Tibial artery (tissue), 4 donors: ENCODE measurements at regions not wholly inside any gene's neighbourhood (a gene's known extent, or its start where the extent isn't known, plus 50 kb on each side); places are given as distances from the start of the nearest gene placed in this dataset.

Experiments
- DNase-seq, 2 donors: peaks; one replicate each; pipeline ENCODE4 v3.0.0-alpha.2; 2019
- H3K27ac ChIP-seq, 2 donors: fragments of 200-600 bp; sonication (generic) in 1 of 2; 1 replicate in 1 of 2; 2 replicates in 1 of 2; pipeline ENCODE4 v1.5.1; 2018 to 2019; ENCODE audit warnings: mild to moderate bottlenecking in 1 of 2
- H3K27me3 ChIP-seq, 2 donors: fragments of 200-600 bp; sonication (generic) in 1 of 2; one replicate each; pipeline versions ENCODE4 v1.5.1 to v1.6.0; 2016 to 2019
- H3K36me3 ChIP-seq, 3 donors: fragments of 200-600 bp; sonication (generic) in 2 of 3; one replicate each; pipeline ENCODE4 v1.5.1; 2016 to 2019; ENCODE audit warnings: mild to moderate bottlenecking in 2 of 3
- H3K4me1 ChIP-seq, 4 donors: fragments of 200-600 bp; sonication (generic) in 2 of 4; 1 replicate in 3 of 4; 2 replicates in 1 of 4; pipeline ENCODE4 v1.5.1; 2016 to 2019
- H3K4me3 ChIP-seq, 2 donors: fragments of 200-600 bp; sonication (generic) in 1 of 2; 1 replicate in 1 of 2; 2 replicates in 1 of 2; pipeline ENCODE4 v1.5.1; 2018 to 2019; ENCODE audit warnings: mild to moderate bottlenecking in 2 of 2
- H3K9me3 ChIP-seq, 3 donors: fragments of 200-600 bp; sonication (generic) in 1 of 3; one replicate each; pipeline ENCODE4 v1.5.1; 2016 to 2019
- intact Hi-C: fragments of 100-400 bp; cut with DNase I; formaldehyde crosslinking; loops from one replicate; pipeline ENCODE4 v1.15.0; 2023; ENCODE audit warnings: low total_unique reads
- TF ChIP-seq, protein P1 (sequence below), 2 experiments: fragments of 200-600 bp in 1 of 2; fragments of 450-650 bp in 1 of 2; IDR thresholded peaks; one replicate each; pipeline ENCODE4 v1.5.1; 2017 to 2019; ENCODE audit warnings: antibody characterized with exemption in 2 of 2, mild to moderate bottlenecking in 1 of 2, moderate library complexity in 1 of 2

DNA sequence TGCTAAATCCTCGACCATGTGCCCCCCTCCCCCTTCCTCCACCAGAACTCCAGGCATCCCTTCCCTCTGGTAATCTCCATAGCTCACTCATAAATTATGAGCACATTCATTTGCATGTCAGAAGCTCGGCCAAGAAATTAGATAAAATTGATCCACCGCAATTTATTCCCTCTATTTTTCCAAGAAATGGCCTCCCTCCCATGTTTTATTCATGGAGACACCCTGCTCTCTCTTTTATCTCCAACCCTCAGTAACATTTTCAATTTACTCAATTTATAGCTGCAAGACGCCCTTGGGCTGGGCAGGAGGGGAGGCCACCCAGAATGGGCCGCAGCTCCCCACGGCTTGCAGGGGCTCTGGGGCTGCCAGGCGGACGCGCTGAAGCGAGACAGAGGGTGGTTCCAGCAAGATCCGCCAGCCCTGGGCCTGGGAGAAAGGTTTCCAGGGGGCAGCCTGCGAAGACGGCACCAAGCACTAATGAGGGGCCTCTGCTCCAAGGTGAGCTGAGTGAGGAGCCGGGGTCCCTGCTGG, 54.7 kb upstream of the ZNF423 start:
- peaks cover 0 to 4% of the 10 kb centered on the region in 2 donors for H3K27me3 ChIP-seq
- H3K27ac ChIP-seq = no peak overlapping the region
- no peak overlapping the region for H3K4me3 ChIP-seq
- no peaks in the 10 kb centered on the region for H3K36me3 ChIP-seq
- H3K4me1 ChIP-seq = no peaks in the 10 kb centered on the region
- intact Hi-C loops = no loop called here
- no peak for DNase-seq
- peaks cover 0 to 4% (median 0%) of the 10 kb centered on the region in 3 donors for H3K9me3 ChIP-seq
- TF ChIP-seq, protein P1, sequence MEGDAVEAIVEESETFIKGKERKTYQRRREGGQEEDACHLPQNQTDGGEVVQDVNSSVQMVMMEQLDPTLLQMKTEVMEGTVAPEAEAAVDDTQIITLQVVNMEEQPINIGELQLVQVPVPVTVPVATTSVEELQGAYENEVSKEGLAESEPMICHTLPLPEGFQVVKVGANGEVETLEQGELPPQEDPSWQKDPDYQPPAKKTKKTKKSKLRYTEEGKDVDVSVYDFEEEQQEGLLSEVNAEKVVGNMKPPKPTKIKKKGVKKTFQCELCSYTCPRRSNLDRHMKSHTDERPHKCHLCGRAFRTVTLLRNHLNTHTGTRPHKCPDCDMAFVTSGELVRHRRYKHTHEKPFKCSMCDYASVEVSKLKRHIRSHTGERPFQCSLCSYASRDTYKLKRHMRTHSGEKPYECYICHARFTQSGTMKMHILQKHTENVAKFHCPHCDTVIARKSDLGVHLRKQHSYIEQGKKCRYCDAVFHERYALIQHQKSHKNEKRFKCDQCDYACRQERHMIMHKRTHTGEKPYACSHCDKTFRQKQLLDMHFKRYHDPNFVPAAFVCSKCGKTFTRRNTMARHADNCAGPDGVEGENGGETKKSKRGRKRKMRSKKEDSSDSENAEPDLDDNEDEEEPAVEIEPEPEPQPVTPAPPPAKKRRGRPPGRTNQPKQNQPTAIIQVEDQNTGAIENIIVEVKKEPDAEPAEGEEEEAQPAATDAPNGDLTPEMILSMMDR (IDR thresholded peaks at IDR 0.05) = no peak

DNA sequence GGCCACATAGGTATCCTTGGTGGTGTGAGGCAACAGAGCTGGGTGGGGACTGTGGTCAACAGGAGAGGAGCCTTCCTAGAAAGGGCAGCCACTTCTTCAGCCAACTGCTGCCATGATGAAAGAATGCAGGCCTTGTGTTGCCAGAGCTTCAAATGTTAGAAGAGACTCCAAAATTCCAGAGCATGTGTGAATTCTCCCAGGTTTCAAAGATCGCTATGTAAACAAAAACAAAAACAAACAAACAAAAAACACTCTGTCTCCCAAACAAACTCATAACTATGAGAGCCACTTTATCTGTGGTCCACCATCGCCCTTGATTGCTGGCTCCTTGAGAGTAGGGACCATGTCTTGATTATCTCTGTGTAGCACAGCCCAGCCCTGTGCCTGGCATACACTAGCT, 55.5 kb upstream of the ZNF423 start:
- no peak for DNase-seq
- Histone ChIP-seq H3K36me3 (no peaks in the 10 kb centered on the region), H3K27me3 (peaks cover 0 to 4% of the 10 kb centered on the region in 2 donors), H3K4me3 (no peak overlapping the region), H3K9me3 (peaks cover 0 to 4% (median 0%) of the 10 kb centered on the region in 3 donors), H3K27ac (no peak overlapping the region), H3K4me1 (no peaks in the 10 kb centered on the region)
- TF ChIP-seq, protein P1 (IDR thresholded peaks at IDR 0.05) = no peak
- intact Hi-C loops = no loop called here

DNA sequence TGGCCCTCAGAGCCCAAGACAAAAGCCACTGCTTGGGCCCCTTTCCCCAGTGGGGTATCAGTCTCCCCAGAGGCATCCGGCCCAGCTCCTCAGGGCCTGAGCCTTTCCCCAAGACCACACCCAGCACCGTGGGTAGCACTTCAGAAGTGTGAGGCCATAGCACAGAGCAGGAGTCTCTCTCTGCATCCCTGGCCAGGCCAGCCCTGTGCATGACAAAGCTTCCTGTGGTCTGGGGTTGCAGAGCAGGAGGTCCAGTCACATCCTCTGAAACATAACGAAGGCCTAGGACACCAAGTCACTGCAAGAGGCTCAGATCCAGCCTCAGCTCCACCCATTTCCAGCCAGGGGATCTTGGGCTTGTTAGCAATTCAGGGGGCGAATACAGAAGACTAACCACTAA, 56.8 kb upstream of the ZNF423 start:
- no peak for DNase-seq
- intact Hi-C loops = no loop called here
- peaks cover 0 to 4% (median 0%) of the 10 kb centered on the region in 3 donors for H3K9me3 ChIP-seq
- H3K4me3 ChIP-seq = no peak overlapping the region
- H3K4me1 ChIP-seq = no peaks in the 10 kb centered on the region
- no peaks in the 10 kb centered on the region for H3K36me3 ChIP-seq
- TF ChIP-seq, protein P1 (IDR thresholded peaks at IDR 0.05) = no peak
- peaks cover 0 to 4% of the 10 kb centered on the region in 2 donors for H3K27me3 ChIP-seq
- no peak overlapping the region for H3K27ac ChIP-seq

DNA sequence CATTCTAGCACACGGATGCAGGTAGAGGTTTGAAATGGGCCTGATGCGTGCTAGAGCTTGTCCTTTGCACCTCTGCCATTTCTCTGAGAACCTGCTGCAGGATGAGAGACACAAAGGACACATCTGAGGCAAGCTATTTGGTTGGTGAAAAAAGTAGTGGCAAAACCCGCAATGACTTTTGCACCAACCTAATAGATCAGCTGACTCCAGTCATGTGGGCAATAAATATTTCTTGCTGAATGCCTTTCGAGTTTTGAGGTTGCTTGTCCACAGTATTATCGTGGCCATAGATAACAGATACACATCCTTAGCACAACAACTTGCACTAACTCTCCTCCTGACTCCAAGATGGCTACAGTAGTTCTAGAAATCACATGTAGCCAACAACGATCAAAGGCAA, 57.8 kb upstream of the ZNF423 start:
- no peak for DNase-seq
- TF ChIP-seq, protein P1 (IDR thresholded peaks at IDR 0.05) = no peak
- Histone ChIP-seq H3K4me1 (no peaks in the 10 kb centered on the region), H3K4me3 (no peak overlapping the region), H3K27ac (no peak overlapping the region), H3K36me3 (no peaks in the 10 kb centered on the region), H3K27me3 (peaks cover 0 to 4% of the 10 kb centered on the region in 2 donors), H3K9me3 (peaks cover 0 to 4% (median 0%) of the 10 kb centered on the region in 3 donors)
- intact Hi-C loops = no loop called here

DNA sequence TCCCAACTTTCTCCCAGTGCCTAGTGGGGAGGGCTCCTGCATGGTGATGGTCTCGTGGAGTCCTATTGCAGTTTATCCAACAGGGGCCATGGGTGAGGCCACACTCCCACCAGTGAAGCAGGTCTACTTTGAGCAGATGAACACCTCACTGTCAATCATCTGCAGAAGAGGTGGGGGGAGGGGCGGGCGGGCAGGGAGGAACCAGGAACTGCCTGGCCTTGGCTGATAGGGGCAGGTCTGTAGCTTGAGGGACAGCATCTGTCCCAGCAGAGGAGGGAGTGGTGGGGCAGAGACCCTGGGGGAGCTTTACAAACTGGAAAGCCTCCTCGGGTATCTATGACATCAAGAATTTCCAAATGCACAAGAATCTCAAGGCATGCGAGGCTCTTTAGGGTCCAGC, 58.7 kb upstream of the ZNF423 start:
- TF ChIP-seq, protein P1 (IDR thresholded peaks at IDR 0.05) = no peak
- H3K27me3 ChIP-seq = peaks cover 0 to 4% of the 10 kb centered on the region in 2 donors
- H3K27ac ChIP-seq = no peak overlapping the region
- DNase-seq = no peak
- intact Hi-C loops = no loop called here
- H3K36me3 ChIP-seq = no peaks in the 10 kb centered on the region
- H3K9me3 ChIP-seq = peaks cover 0 to 4% (median 0%) of the 10 kb centered on the region in 3 donors
- H3K4me3 ChIP-seq = no peak overlapping the region
- no peaks in the 10 kb centered on the region for H3K4me1 ChIP-seq

DNA sequence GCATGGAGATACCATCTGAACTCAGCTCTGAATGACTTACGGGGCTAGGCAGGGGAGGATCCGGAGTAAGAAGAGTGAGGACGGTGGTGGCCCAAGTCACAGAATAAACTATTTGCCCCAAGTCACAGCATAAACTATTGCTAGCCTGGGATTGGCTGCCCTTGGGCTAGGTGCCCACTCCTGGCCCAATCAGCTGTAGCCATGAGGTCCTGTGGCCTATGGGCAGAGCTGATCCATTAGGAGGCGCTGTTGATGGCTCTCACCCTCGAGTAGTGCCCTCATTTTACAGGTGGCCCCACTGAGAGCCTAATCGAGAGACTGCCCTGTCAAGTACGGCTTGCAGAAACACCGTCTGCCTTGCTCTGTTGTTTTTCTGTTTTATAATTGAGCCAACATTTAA, 62.3 kb upstream of the ZNF423 start:
- no peaks in the 10 kb centered on the region for H3K4me1 ChIP-seq
- peaks cover 0 to 17% of the 10 kb centered on the region in 2 donors for H3K27me3 ChIP-seq
- intact Hi-C loops = no loop called here
- no peak overlapping the region for H3K4me3 ChIP-seq
- H3K27ac ChIP-seq = no peak overlapping the region
- no peaks in the 10 kb centered on the region for H3K36me3 ChIP-seq
- DNase-seq = no peak
- no peaks in the 10 kb centered on the region for H3K9me3 ChIP-seq
- TF ChIP-seq, protein P1 (IDR thresholded peaks at IDR 0.05) = no peak
